GM18499 (cell line): ENCODE measurements at regions not wholly inside any gene's neighbourhood (a gene's known extent, or its start where the extent isn't known, plus 50 kb on each side); places are given as distances from the start of the nearest gene placed in this dataset.

ENCODE experiments used
- ATAC-seq: cut with Tn5 transposase; IDR thresholded peaks from one replicate; pipeline ENCODE4 v1.9.1; 2021; ENCODE audit warnings: moderate number of reproducible peaks; ENCODE audit not compliant: insufficient read depth, unreplicated experiment

GRCh38 chr6:80457439-80457933 is 351.0 kb downstream of the BCKDHB start:
- ATAC-seq = no peak

GRCh38 chr6:80456724-80457438 is 350.4 kb downstream of the BCKDHB start:
- ATAC-seq = no peak

GRCh38 chr6:80454661-80455365 is 348.3 kb downstream of the BCKDHB start:
- no peak for ATAC-seq

GRCh38 chr6:80454197-80454596 is 347.7 kb downstream of the BCKDHB start:
- ATAC-seq = peak; percentile 79

GRCh38 chr6:80449726-80450125 is 343.3 kb downstream of the BCKDHB start:
- no peak for ATAC-seq

GRCh38 chr6:80446454-80447045 is 340.1 kb downstream of the BCKDHB start:
- ATAC-seq = no peak

GRCh38 chr6:80445751-80446150 is 339.3 kb downstream of the BCKDHB start:
- no peak for ATAC-seq

GRCh38 chr6:80442366-80442765 is 335.9 kb downstream of the BCKDHB start:
- ATAC-seq = no peak

GRCh38 chr6:80441131-80441530 is 334.7 kb downstream of the BCKDHB start:
- ATAC-seq = no peak

- no peak for ATAC-seq
Observed at GRCh38 chr6:80440496-80441115, 334.1 kb downstream of the BCKDHB start.

GRCh38 chr6:80439721-80440470 is 333.4 kb downstream of the BCKDHB start:
- ATAC-seq = no peak

GRCh38 chr6:80438772-80439171 is 332.3 kb downstream of the BCKDHB start:
- ATAC-seq = no peak

- no peak for ATAC-seq
Observed at GRCh38 chr6:80437801-80438200, 331.3 kb downstream of the BCKDHB start.

- no peak for ATAC-seq
Observed at GRCh38 chr6:80437221-80437620, 330.8 kb downstream of the BCKDHB start.

GRCh38 chr6:80436663-80437062 is 330.2 kb downstream of the BCKDHB start:
- ATAC-seq = no peak

- no peak for ATAC-seq
Observed at GRCh38 chr6:80435457-80435856, 329.0 kb downstream of the BCKDHB start.

GRCh38 chr6:80434691-80435350 is 328.4 kb downstream of the BCKDHB start:
- ATAC-seq = no peak

- no peak for ATAC-seq
Observed at GRCh38 chr6:80433673-80434025, 327.2 kb downstream of the BCKDHB start.

- no peak for ATAC-seq
Observed at GRCh38 chr6:80433010-80433672, 326.7 kb downstream of the BCKDHB start.
